ENCODE measurements at regions not wholly inside any gene's neighbourhood (a gene's known extent, or its start where the extent isn't known, plus 50 kb on each side); places are given as distances from the start of the nearest gene placed in this dataset.

- H3K9me3 ChIP-seq, result no peaks in the 10 kb centered on the region
- WGBS, 2 donors (ENCODE audit: low coverage in 1 of 2), result 60% methylated on average over 5 of the region's 5 CpGs; no CpG with 5 or more reads in 1 of the 2 donors
- in situ Hi-C loops (cut with MboI; ENCODE audit: low pct_ligation_motif_present in 1 of 4, low pct_unique_long_range_greater_than_20kb in 1 of 4, low sequenced_read_pairs in 3 of 4), result no loop called here
Observed at GRCh38 chr1:118487091-118487490, 302.1 kb upstream of the SPAG17 start.

GRCh38 chr1:118486199-118486598 is 301.2 kb upstream of the SPAG17 start:
- Histone ChIP-seq H3K27me3 (no peaks in the 10 kb centered on the region), H3K36me3 (no peaks in the 10 kb centered on the region), H3K4me1 (no peaks in the 10 kb centered on the region), H3K4me3 (no peak overlapping the region), H3K9me3 (no peaks in the 10 kb centered on the region), H3K27ac (no peak overlapping the region)
- no peak for DNase-seq
- intact Hi-C loops (cut with DNase I; ENCODE audit: low total_unique reads), result no loop called here
- 17 to 33% methylated on average over 5 to 7 of the region's 7 CpGs for WGBS, 2 donors (ENCODE audit: low coverage in 1 of 2)
- TF ChIP-seq CTCF (IDR thresholded peaks at IDR 0.05), result no peak
- TF ChIP-seq POLR2AphosphoS5 (IDR thresholded peaks at IDR 0.05), result no peak
- TF ChIP-seq POLR2A (IDR thresholded peaks at IDR 0.05), result no peak
- TF ChIP-seq EP300 (IDR thresholded peaks at IDR 0.05; ENCODE audit: low read depth), result no peak
- in situ Hi-C loops (cut with MboI; ENCODE audit: low pct_ligation_motif_present in 1 of 4, low pct_unique_long_range_greater_than_20kb in 1 of 4, low sequenced_read_pairs in 3 of 4), result no loop called here

More at GRCh38 chr1:118487091-118487490, 302.1 kb upstream of the SPAG17 start:
- Histone ChIP-seq H3K27ac (no peak overlapping the region), H3K36me3 (no peaks in the 10 kb centered on the region), H3K4me1 (no peaks in the 10 kb centered on the region), H3K4me3 (no peak overlapping the region), H3K27me3 (no peaks in the 10 kb centered on the region)
- DNase-seq, result no peak
- intact Hi-C loops (cut with DNase I; ENCODE audit: low total_unique reads), result no loop called here
- TF ChIP-seq POLR2AphosphoS5 (IDR thresholded peaks at IDR 0.05) (no peak), POLR2A (IDR thresholded peaks at IDR 0.05) (no peak), EP300 (IDR thresholded peaks at IDR 0.05; ENCODE audit: low read depth) (no peak), CTCF (IDR thresholded peaks at IDR 0.05) (no peak)

- DNase-seq, result no peak
- 10 to 38% methylated on average over 1 of the region's 1 CpG for WGBS, 2 donors (ENCODE audit: low coverage in 1 of 2)
- in situ Hi-C loops (cut with MboI; ENCODE audit: low pct_ligation_motif_present in 1 of 4, low pct_unique_long_range_greater_than_20kb in 1 of 4, low sequenced_read_pairs in 3 of 4) (no loop called here), intact Hi-C loops (cut with DNase I; ENCODE audit: low total_unique reads) (no loop called here)
- no peaks in the 10 kb centered on the region for H3K27me3 ChIP-seq
- no peak overlapping the region for H3K27ac ChIP-seq
- no peaks in the 10 kb centered on the region for H3K36me3 ChIP-seq
- no peaks in the 10 kb centered on the region for H3K9me3 ChIP-seq
- no peak for TF ChIP-seq POLR2AphosphoS5 (IDR thresholded peaks at IDR 0.05)
- TF ChIP-seq CTCF (IDR thresholded peaks at IDR 0.05), result no peak
- no peak for TF ChIP-seq EP300 (IDR thresholded peaks at IDR 0.05; ENCODE audit: low read depth)
- TF ChIP-seq POLR2A (IDR thresholded peaks at IDR 0.05), result no peak
- no peak overlapping the region for H3K4me3 ChIP-seq
- H3K4me1 ChIP-seq, result no peaks in the 10 kb centered on the region
Observed at GRCh38 chr1:118485757-118486156, 300.7 kb upstream of the SPAG17 start.

DNA sequence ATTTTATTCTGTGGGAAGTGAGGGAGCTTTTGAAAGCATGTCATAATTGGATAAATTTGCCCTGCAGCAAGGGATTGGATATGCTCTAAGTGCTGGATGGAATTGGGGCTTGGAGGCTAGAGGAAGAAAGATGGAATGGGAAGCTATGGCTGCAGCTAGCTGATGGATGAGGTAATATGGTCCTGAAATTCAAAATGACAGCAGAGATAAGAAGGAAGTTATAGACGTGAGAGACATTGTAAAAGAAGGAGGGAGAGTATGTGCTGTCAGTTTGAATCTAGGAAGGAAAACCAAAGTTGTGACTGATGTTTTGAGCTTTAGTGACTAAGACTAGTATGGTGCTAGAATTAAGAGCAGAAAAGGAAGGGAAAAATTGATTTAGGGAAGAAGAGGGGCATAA is 299.9 kb upstream of the SPAG17 start:
- Histone ChIP-seq H3K4me1 (no peaks in the 10 kb centered on the region), H3K36me3 (no peaks in the 10 kb centered on the region), H3K4me3 (no peak overlapping the region), H3K27ac (no peak overlapping the region), H3K27me3 (no peaks in the 10 kb centered on the region), H3K9me3 (no peaks in the 10 kb centered on the region)
- no peak for DNase-seq
- TF ChIP-seq POLR2A (IDR thresholded peaks at IDR 0.05) (no peak), CTCF (IDR thresholded peaks at IDR 0.05) (no peak), EP300 (IDR thresholded peaks at IDR 0.05; ENCODE audit: low read depth) (no peak), POLR2AphosphoS5 (IDR thresholded peaks at IDR 0.05) (no peak)
- in situ Hi-C loops (cut with MboI; ENCODE audit: low pct_ligation_motif_present in 1 of 4, low pct_unique_long_range_greater_than_20kb in 1 of 4, low sequenced_read_pairs in 3 of 4), result no loop called here
- 29 to 31% methylated on average over 1 of the region's 1 CpG for WGBS, 2 donors (ENCODE audit: low coverage in 1 of 2)
- intact Hi-C loops (cut with DNase I; ENCODE audit: low total_unique reads), result no loop called here

All from transverse colon (tissue), 4 donors.